ENCODE measurements at regions not wholly inside any gene's neighbourhood (a gene's known extent, or its start where the extent isn't known, plus 50 kb on each side); places are given as distances from the start of the nearest gene placed in this dataset.

- TF ChIP-seq POLR2AphosphoS5 (IDR thresholded peaks at IDR 0.05; ENCODE audit: low read length): no peak
These were observed 388.4 kb upstream of the NDN start (continued) for GRCh38 chr15:24075420-24076089.

GRCh38 chr15:24076090-24076784, 389.1 kb upstream of the NDN start:
- POLR2A ChIA-PET: no interaction called here
- FAIRE-seq (no peak), DNase-seq (ENCODE audit: low read depth, low spot score) (no peak)

More at GRCh38 chr15:24076090-24076784, 389.1 kb upstream of the NDN start:
- H3K4me3 ChIP-seq: no peak overlapping the region
- in situ Hi-C loops (cut with MboI) (no loop called here), intact Hi-C loops (cut with micrococcal nuclease; ENCODE audit: unreplicated experiment) (no loop called here)
- BruUV-seq (replicated peaks): no TSS peak
- ChIA-PET SMC1A (ENCODE audit: uncharacterized antibody, unreplicated experiment) (interaction anchor here (0.7 kb wide), 1 partner anchor 222 kb away, joined by 3 read pairs; no protein-coding TSS in a partner anchor), CTCF (no interaction called here), RAD21 (ENCODE audit: unreplicated experiment) (no interaction called here)
- no peak overlapping the region for H3K27ac ChIP-seq (ENCODE audit: control insufficient read depth, insufficient read depth)
- 82% methylated on average over 1 of the region's 1 CpG for WGBS (ENCODE audit: insufficient coverage, insufficient replicate concordance, low lambda C conversion rate, missing lambda C conversion rate)
- H3K4me1 ChIP-seq (ENCODE audit: control insufficient read depth, insufficient read depth, low read length): no peaks in the 10 kb centered on the region
- H3K79me2 ChIP-seq (ENCODE audit: control insufficient read depth, insufficient read depth, low read length): no peaks in the 10 kb centered on the region
- TF ChIP-seq RBBP5 (conservative IDR thresholded peaks at IDR 0.05) (no peak), KLF5 (IDR thresholded peaks at IDR 0.05; ENCODE audit: partially characterized antibody) (no peak), ETV6 (conservative IDR thresholded peaks at IDR 0.05 in 1 of 2, IDR thresholded peaks at IDR 0.05 in 1 of 2; ENCODE audit: borderline replicate concordance in 1 of 2, low read depth in 1 of 2) (no peak), NR2C1 (IDR thresholded peaks at IDR 0.05) (no peak), BACH1 (IDR thresholded peaks at IDR 0.05; ENCODE audit: borderline replicate concordance) (no peak), MTA2 (IDR thresholded peaks at IDR 0.05; ENCODE audit: low read depth) (no peak), RFX5 (IDR thresholded peaks at IDR 0.05; ENCODE audit: low read depth, low read length) (no peak), BRCA1 (IDR thresholded peaks at IDR 0.05; ENCODE audit: low read depth, low read length) (no peak), NFYB (IDR thresholded peaks at IDR 0.05; ENCODE audit: insufficient read depth, low read depth, low read length) (no peak), SKIL (IDR thresholded peaks at IDR 0.05; ENCODE audit: low read depth, poor library complexity, severe bottlenecking) (no peak), SMAD5 (IDR thresholded peaks at IDR 0.05; ENCODE audit: low read depth) (no peak), ZBTB4 (CRISPR knock-in tag; IDR thresholded peaks at IDR 0.05) (no peak), HDGF (IDR thresholded peaks at IDR 0.05) (no peak), ZNF274 (IDR thresholded peaks at IDR 0.05; ENCODE audit: insufficient read depth, insufficient read length) (no peak)
- no peak for ATAC-seq
- no peaks in the 10 kb centered on the region for H4K20me1 ChIP-seq (ENCODE audit: control insufficient read depth, insufficient read depth)
- no peaks in the 10 kb centered on the region for H3K27me3 ChIP-seq (replicated peaks in 1 of 2; ENCODE audit: control insufficient read depth in 2 of 2, insufficient read depth in 2 of 2, low read length in 1 of 2)
- no peaks in the 10 kb centered on the region; the same call in 2 of the 3 replicates for H3K9me3 ChIP-seq (replicated peaks; ENCODE audit: control insufficient read depth, insufficient read depth, low read length)
- no peak overlapping the region for H3K9ac ChIP-seq (ENCODE audit: control insufficient read depth, insufficient read depth, low read length)
- no peaks in the 10 kb centered on the region for H3K36me3 ChIP-seq (ENCODE audit: control insufficient read depth in 2 of 2, insufficient read depth in 2 of 2, low read length in 1 of 2)
- H2AFZ ChIP-seq (ENCODE audit: control insufficient read depth, low read depth, low read length): no peak overlapping the region
- H3K4me2 ChIP-seq (ENCODE audit: control insufficient read depth, insufficient read depth): no peak overlapping the region

Measured in GM12878 (cell line).